Gastroesophageal sphincter (tissue), 3 donors: ENCODE measurements at regions not wholly inside any gene's neighbourhood (a gene's known extent, or its start where the extent isn't known, plus 50 kb on each side); places are given as distances from the start of the nearest gene placed in this dataset.
A peak's percentile ranks its signal among the peaks of the same experiment; 100 is the strongest.

Experiments used
- POLR2AphosphoS5 ChIP-seq: sonication (generic); formaldehyde crosslinking; IDR thresholded peaks from one replicate; pipeline ENCODE4 v1.6.1; 2017; ENCODE audit warnings: antibody characterized with exemption
- TF ChIP-seq, protein P1 (sequence below), 4 experiments: fragments of 200-600 bp in 2 of 4; fragments of 450-650 bp in 2 of 4; sonication (generic) in 1 of 4; IDR thresholded peaks; one replicate each; pipeline ENCODE4 v1.5.1; 2017 to 2019; ENCODE audit warnings: antibody characterized with exemption in 4 of 4, mild to moderate bottlenecking in 2 of 4, moderate library complexity in 2 of 4

DNA sequence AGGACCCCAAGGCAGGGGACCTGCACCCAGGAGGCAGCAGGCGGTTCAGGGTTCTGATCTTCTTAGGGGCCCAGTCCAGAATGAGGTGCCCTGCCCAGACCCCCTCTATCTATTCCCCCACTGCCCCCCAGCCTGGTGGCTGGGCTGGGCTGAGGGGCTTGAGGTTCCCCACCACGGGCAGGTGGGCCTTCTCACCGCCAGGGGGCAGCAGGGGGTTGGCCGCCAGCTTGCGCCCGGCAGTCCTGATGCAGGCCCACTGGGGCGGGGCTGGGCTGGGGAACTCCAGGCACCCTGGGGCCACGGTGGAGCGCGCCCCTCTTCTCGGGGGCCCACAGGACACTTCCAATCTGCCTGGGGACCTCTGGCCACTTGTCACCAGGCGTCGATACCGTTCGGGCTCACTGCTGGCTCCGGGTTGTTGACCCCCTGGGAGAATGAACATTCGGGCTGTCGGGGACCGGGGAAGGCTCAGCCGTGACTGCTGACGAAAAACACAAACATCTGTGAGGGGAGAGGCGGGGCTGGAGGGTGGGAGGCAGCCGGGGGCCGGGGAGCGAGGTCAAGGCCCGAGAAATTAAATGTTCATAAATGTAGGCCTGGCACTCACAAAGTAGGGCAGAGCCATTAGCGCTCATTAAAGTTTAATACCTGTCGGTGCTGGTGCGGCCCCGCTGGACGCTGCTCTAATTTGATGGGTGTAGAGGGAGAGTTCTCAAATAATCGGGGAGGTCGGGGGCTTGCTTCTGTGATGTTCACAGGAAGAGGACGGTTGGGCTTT, 219.3 kb upstream of the GSE1 start:
- TF ChIP-seq, protein P1, sequence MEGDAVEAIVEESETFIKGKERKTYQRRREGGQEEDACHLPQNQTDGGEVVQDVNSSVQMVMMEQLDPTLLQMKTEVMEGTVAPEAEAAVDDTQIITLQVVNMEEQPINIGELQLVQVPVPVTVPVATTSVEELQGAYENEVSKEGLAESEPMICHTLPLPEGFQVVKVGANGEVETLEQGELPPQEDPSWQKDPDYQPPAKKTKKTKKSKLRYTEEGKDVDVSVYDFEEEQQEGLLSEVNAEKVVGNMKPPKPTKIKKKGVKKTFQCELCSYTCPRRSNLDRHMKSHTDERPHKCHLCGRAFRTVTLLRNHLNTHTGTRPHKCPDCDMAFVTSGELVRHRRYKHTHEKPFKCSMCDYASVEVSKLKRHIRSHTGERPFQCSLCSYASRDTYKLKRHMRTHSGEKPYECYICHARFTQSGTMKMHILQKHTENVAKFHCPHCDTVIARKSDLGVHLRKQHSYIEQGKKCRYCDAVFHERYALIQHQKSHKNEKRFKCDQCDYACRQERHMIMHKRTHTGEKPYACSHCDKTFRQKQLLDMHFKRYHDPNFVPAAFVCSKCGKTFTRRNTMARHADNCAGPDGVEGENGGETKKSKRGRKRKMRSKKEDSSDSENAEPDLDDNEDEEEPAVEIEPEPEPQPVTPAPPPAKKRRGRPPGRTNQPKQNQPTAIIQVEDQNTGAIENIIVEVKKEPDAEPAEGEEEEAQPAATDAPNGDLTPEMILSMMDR (IDR thresholded peaks at IDR 0.05): peak in 3 of 4 experiments; percentile 66 to 90 (median 82)
- TF ChIP-seq POLR2AphosphoS5: no peak
